H9 (cell line): ENCODE measurements at regions not wholly inside any gene's neighbourhood (a gene's known extent, or its start where the extent isn't known, plus 50 kb on each side); places are given as distances from the start of the nearest gene placed in this dataset.

ENCODE experiments used
- DNase-seq: peaks from one replicate; pipeline ENCODE4 v3.0.0-alpha.2; 2017
- H2AFZ ChIP-seq: one replicate; pipeline ENCODE4 v1.6.1; 2013; ENCODE audit warnings: mild to moderate bottlenecking, low read length, control low read depth, moderate library complexity
- H2AK5ac ChIP-seq: 2 replicates; pipeline ENCODE4 v1.6.1; 2013; ENCODE audit warnings: low read length, control low read depth, mixed read lengths; ENCODE audit not compliant: insufficient read length
- H2BK120ac ChIP-seq: one replicate; pipeline ENCODE4 v1.6.1; 2013; ENCODE audit warnings: low read depth, mild to moderate bottlenecking, low read length, control low read depth, inconsistent platforms; ENCODE audit not compliant: poor library complexity, severe bottlenecking
- H2BK12ac ChIP-seq: 2 replicates; pipeline ENCODE4 v1.6.1; 2013; ENCODE audit warnings: low read length, control low read depth, mixed read lengths, low read depth; ENCODE audit not compliant: insufficient read length
- H2BK15ac ChIP-seq: 2 replicates; pipeline ENCODE4 v1.6.1; 2013; ENCODE audit warnings: low read depth, low read length, control low read depth
- H2BK20ac ChIP-seq: one replicate; pipeline ENCODE4 v1.6.1; 2013; ENCODE audit warnings: low read depth, mild to moderate bottlenecking, low read length, control low read depth, inconsistent platforms; ENCODE audit not compliant: poor library complexity, severe bottlenecking
- H2BK5ac ChIP-seq: 2 replicates; pipeline ENCODE4 v1.6.1; 2013; ENCODE audit warnings: low read length, control low read depth, mixed read lengths; ENCODE audit not compliant: insufficient read length
- H3K14ac ChIP-seq: 2 replicates; pipeline ENCODE4 v1.6.1; 2013; ENCODE audit warnings: low read length, control low read depth; ENCODE audit not compliant: insufficient read depth
- H3K18ac ChIP-seq: 2 replicates; pipeline ENCODE4 v1.6.1; 2013; ENCODE audit warnings: low read depth, mild to moderate bottlenecking, mixed read lengths, low read length, control low read depth; ENCODE audit not compliant: insufficient read length
- H3K23ac ChIP-seq: 2 replicates; pipeline ENCODE4 v1.6.1; 2013; ENCODE audit warnings: low read length, control low read depth, mixed read lengths, low read depth; ENCODE audit not compliant: insufficient read length
- H3K23me2 ChIP-seq: 2 replicates; pipeline ENCODE4 v1.6.1; 2013; ENCODE audit warnings: low read depth, mild to moderate bottlenecking, mixed read lengths, low read length, control low read depth; ENCODE audit not compliant: insufficient read length, poor library complexity, severe bottlenecking
- H3K27ac ChIP-seq: 2 replicates; pipeline ENCODE4 v1.5.1; 2013; ENCODE audit warnings: low read length, control low read depth, mixed read lengths, low read depth; ENCODE audit not compliant: insufficient read length
- H3K27me3 ChIP-seq: 2 replicates; pipeline ENCODE4 v1.6.1; 2013; ENCODE audit warnings: low read length, control low read depth, inconsistent platforms; ENCODE audit not compliant: insufficient read depth
- H3K4ac ChIP-seq: 2 replicates; pipeline ENCODE4 v1.6.1; 2013; ENCODE audit warnings: low read depth, mild to moderate bottlenecking, control low read depth, inconsistent platforms, low read length, moderate library complexity
- H3K4me1 ChIP-seq: 2 replicates; pipeline ENCODE4 v1.6.1; 2013; ENCODE audit warnings: low read length, control low read depth, inconsistent platforms; ENCODE audit not compliant: insufficient read depth
- H3K4me2 ChIP-seq: 2 replicates; pipeline ENCODE4 v1.6.1; 2013; ENCODE audit warnings: low read length, control low read depth, mixed read lengths; ENCODE audit not compliant: insufficient read length, insufficient read depth
- H3K56ac ChIP-seq: 2 replicates; pipeline ENCODE4 v1.6.1; 2013; ENCODE audit warnings: low read depth, mild to moderate bottlenecking, mixed read lengths, low read length, control low read depth; ENCODE audit not compliant: insufficient read length
- H3K79me1 ChIP-seq: 2 replicates; pipeline ENCODE4 v1.6.1; 2013; ENCODE audit warnings: low read depth, mild to moderate bottlenecking, moderate library complexity, low read length, control low read depth, inconsistent platforms; ENCODE audit not compliant: insufficient read depth, poor library complexity, severe bottlenecking
- H3K79me2 ChIP-seq: 2 replicates; pipeline ENCODE4 v1.6.1; 2013; ENCODE audit warnings: low read length, control low read depth, inconsistent platforms; ENCODE audit not compliant: insufficient read depth
- H3K9ac ChIP-seq: 2 replicates; pipeline ENCODE4 v1.6.1; 2013; ENCODE audit warnings: low read length, control low read depth, mixed read lengths; ENCODE audit not compliant: insufficient read length; ENCODE audit errors: extremely low read depth
- H3K9me3 ChIP-seq: one replicate; pipeline ENCODE4 v1.6.1; 2013; ENCODE audit warnings: low read depth, low read length, inconsistent platforms; ENCODE audit not compliant: control insufficient read depth
- H3T11ph ChIP-seq: one replicate; pipeline ENCODE4 v1.6.1; 2013; ENCODE audit warnings: mild to moderate bottlenecking, low read length, control low read depth, inconsistent platforms
- H4K20me1 ChIP-seq: one replicate; pipeline ENCODE4 v1.6.1; 2013; ENCODE audit not compliant: control insufficient read depth, insufficient read length, insufficient read depth
- H4K5ac ChIP-seq: 2 replicates; pipeline ENCODE4 v1.6.1; 2013; ENCODE audit warnings: low read depth, mild to moderate bottlenecking, mixed read lengths, low read length, control low read depth; ENCODE audit not compliant: insufficient read length
- H4K8ac ChIP-seq: replicated peaks from 2 replicates; pipeline ENCODE4 v1.6.1; 2013; ENCODE audit warnings: low read length, control low read depth, mixed read lengths, low read depth; ENCODE audit not compliant: insufficient read length
- H4K91ac ChIP-seq: 2 replicates; pipeline ENCODE4 v1.6.1; 2013; ENCODE audit warnings: low read depth, mild to moderate bottlenecking, moderate library complexity, mixed read lengths, low read length, control low read depth; ENCODE audit not compliant: insufficient read length
- H3K27ac Mint-ChIP-seq, 3 experiments: 2 replicates in 2 of 3; 3 replicates in 1 of 3; pipeline ENCODE4 v1.8.0; 2020 to 2021; ENCODE audit warnings: mixed read lengths in 3 of 3, mild to moderate bottlenecking in 1 of 3, moderate library complexity in 1 of 3
- H3K27me3 Mint-ChIP-seq: 2 replicates; pipeline ENCODE4 v1.8.0; 2021; ENCODE audit warnings: low read depth, mild to moderate bottlenecking, moderate library complexity, mixed read lengths
- H3K36me3 Mint-ChIP-seq, 3 experiments: 2 replicates in 2 of 3; 3 replicates in 1 of 3; pipeline ENCODE4 v1.8.0; 2020 to 2021; ENCODE audit warnings: low read depth in 3 of 3, mixed read lengths in 3 of 3; ENCODE audit not compliant: insufficient read depth in 1 of 3
- H3K4me1 Mint-ChIP-seq, 2 experiments: 2 replicates each; pipeline ENCODE4 v1.8.0; 2020; ENCODE audit warnings: mixed read lengths in 2 of 2
- H3K4me3 Mint-ChIP-seq, 2 experiments: 2 replicates in 1 of 2; 3 replicates in 1 of 2; pipeline ENCODE4 v1.8.0; 2020 to 2021; ENCODE audit warnings: mild to moderate bottlenecking in 2 of 2, mixed read lengths in 2 of 2, moderate library complexity in 1 of 2
- H3K9me3 Mint-ChIP-seq, 2 experiments: 2 replicates in 1 of 2; 3 replicates in 1 of 2; pipeline ENCODE4 v1.8.0; 2020; ENCODE audit warnings: mild to moderate bottlenecking in 2 of 2, mixed read lengths in 2 of 2, moderate library complexity in 1 of 2
- WGBS: extraction: QIAGEN DNeasy Blood & Tissue Kit; methylation state at CpG from one replicate; pipeline ENCODE4 v1.1.7; 2013; ENCODE audit warnings: missing lambda C conversion rate, low lambda C conversion rate, mixed read lengths; ENCODE audit not compliant: insufficient read length; ENCODE audit errors: extremely low coverage; 5-methylcytosine and 5-hydroxymethylcytosine counted together
- TF ChIP-seq, protein P1 (sequence below): fragments of 200-600 bp; sonication (generic); conservative IDR thresholded peaks from 3 replicates; pipeline ENCODE4 v1.8.0; 2021; ENCODE audit warnings: antibody characterized with exemption, mild to moderate bottlenecking

DNA sequence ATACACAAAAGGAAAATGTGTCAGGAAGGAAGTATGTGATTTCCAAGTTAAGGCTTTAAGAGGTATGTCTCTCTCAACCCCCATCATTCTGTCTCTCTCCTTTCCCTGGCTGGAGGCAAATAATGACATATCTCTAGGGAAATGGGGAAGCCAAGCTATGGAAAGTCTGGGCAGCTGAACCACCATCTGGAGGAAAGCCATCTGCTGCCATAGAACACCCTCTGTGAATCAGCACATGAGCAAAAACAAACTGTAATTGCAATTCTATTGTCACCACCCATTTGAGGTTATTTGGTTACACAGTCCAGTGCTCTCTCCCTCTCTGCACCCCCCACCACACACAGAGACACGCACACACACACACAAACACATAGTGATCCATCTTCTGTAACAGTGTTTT, 766.2 kb downstream of the FLRT2 start:
- Histone ChIP-seq H3K23ac (no peak overlapping the region), H3K4me2 (no peak overlapping the region), H3K4me1 (peaks cover 3% of the 10 kb centered on the region; the same call in 1 of the 2 replicates), H3K4ac (no peak overlapping the region), H3K79me2 (no peaks in the 10 kb centered on the region), H3K14ac (no peak overlapping the region), H4K91ac (no peak overlapping the region), H4K20me1 (no peaks in the 10 kb centered on the region), H4K5ac (no peak overlapping the region), H3K27ac (no peak overlapping the region), H2BK120ac (no peak overlapping the region), H2BK20ac (no peak overlapping the region), H4K8ac (no peak overlapping the region), H3K9ac (no peak overlapping the region), H3K9me3 (no peaks in the 10 kb centered on the region), H2BK12ac (no peak overlapping the region), H3K23me2 (no peaks in the 10 kb centered on the region), H3T11ph (no peak overlapping the region), H3K56ac (no peak overlapping the region), H3K79me1 (no peaks in the 10 kb centered on the region), H2AK5ac (no peak overlapping the region), H2BK15ac (no peak overlapping the region), H2BK5ac (no peak overlapping the region), H3K27me3 (no peaks in the 10 kb centered on the region), H2AFZ (no peak overlapping the region), H3K18ac (no peak overlapping the region)
- Mint-ChIP-seq H3K36me3 (no peaks in the 10 kb centered on the region; a peak in 1 of 7 replicates), H3K4me1 (peaks cover 5 to 6% of the 10 kb centered on the region in 2 experiments), H3K27ac (0 out of 7 replicates have a peak overlapping the region, but pooled peaks of 1 of the 3 experiments have one; percentile 39), H3K4me3 (no peak overlapping the region), H3K27me3 (no peaks in the 10 kb centered on the region), H3K9me3 (peaks cover 0 to 2% of the 10 kb centered on the region in 2 experiments; a peak in 1 of 5 replicates)
- DNase-seq = no peak
- no CpG with 5 or more reads among the region's 1 CpG for WGBS
- TF ChIP-seq, protein P1, sequence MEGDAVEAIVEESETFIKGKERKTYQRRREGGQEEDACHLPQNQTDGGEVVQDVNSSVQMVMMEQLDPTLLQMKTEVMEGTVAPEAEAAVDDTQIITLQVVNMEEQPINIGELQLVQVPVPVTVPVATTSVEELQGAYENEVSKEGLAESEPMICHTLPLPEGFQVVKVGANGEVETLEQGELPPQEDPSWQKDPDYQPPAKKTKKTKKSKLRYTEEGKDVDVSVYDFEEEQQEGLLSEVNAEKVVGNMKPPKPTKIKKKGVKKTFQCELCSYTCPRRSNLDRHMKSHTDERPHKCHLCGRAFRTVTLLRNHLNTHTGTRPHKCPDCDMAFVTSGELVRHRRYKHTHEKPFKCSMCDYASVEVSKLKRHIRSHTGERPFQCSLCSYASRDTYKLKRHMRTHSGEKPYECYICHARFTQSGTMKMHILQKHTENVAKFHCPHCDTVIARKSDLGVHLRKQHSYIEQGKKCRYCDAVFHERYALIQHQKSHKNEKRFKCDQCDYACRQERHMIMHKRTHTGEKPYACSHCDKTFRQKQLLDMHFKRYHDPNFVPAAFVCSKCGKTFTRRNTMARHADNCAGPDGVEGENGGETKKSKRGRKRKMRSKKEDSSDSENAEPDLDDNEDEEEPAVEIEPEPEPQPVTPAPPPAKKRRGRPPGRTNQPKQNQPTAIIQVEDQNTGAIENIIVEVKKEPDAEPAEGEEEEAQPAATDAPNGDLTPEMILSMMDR = no peak
